Ishikawa (cell line): ENCODE measurements at regions not wholly inside any gene's neighbourhood (a gene's known extent, or its start where the extent isn't known, plus 50 kb on each side); places are given as distances from the start of the nearest gene placed in this dataset.

Source experiments
- CEBPB ChIP-seq: IDR thresholded peaks from 2 replicates; pipeline ENCODE4 v1.6.1; 2012
- CREB1 ChIP-seq: IDR thresholded peaks from 2 replicates; pipeline ENCODE4 v1.6.1; 2012; ENCODE audit warnings: low read depth
- EGR1 ChIP-seq: IDR thresholded peaks from 2 replicates; pipeline ENCODE4 v1.6.1; 2012
- EP300 ChIP-seq: IDR thresholded peaks from 2 replicates; pipeline ENCODE4 v1.6.1; 2012; ENCODE audit warnings: borderline replicate concordance
- FOXM1 ChIP-seq: IDR thresholded peaks from 2 replicates; pipeline ENCODE4 v1.6.1; 2012; ENCODE audit warnings: low read depth, borderline replicate concordance
- NFIC ChIP-seq: IDR thresholded peaks from 2 replicates; pipeline ENCODE4 v1.6.1; 2012
- RAD21 ChIP-seq: IDR thresholded peaks from 2 replicates; pipeline ENCODE4 v1.6.1; 2012; ENCODE audit warnings: low read depth
- TAF1 ChIP-seq: IDR thresholded peaks from 2 replicates; pipeline ENCODE4 v1.6.1; 2012; ENCODE audit warnings: low read depth, mild to moderate bottlenecking
- TCF12 ChIP-seq: IDR thresholded peaks from 2 replicates; pipeline ENCODE4 v1.6.1; 2012; ENCODE audit warnings: low read depth
- TEAD4 ChIP-seq: IDR thresholded peaks from 2 replicates; pipeline ENCODE4 v1.6.1; 2012
- YY1 ChIP-seq: IDR thresholded peaks from 2 replicates; pipeline ENCODE4 v1.6.1; 2012; ENCODE audit warnings: low read depth
- ZBTB7A ChIP-seq: IDR thresholded peaks from 2 replicates; pipeline ENCODE4 v1.6.1; 2012; ENCODE audit warnings: low read depth
- TF ChIP-seq, protein P1 (sequence below): IDR thresholded peaks from 2 replicates; pipeline ENCODE4 v1.6.1; 2012
- TF ChIP-seq, protein P2 (sequence below): IDR thresholded peaks from 2 replicates; pipeline ENCODE4 v1.6.1; 2012
- TF ChIP-seq, protein P3 (sequence below): IDR thresholded peaks from 2 replicates; pipeline ENCODE4 v1.6.1; 2012; ENCODE audit warnings: low read depth, mild to moderate bottlenecking

DNA sequence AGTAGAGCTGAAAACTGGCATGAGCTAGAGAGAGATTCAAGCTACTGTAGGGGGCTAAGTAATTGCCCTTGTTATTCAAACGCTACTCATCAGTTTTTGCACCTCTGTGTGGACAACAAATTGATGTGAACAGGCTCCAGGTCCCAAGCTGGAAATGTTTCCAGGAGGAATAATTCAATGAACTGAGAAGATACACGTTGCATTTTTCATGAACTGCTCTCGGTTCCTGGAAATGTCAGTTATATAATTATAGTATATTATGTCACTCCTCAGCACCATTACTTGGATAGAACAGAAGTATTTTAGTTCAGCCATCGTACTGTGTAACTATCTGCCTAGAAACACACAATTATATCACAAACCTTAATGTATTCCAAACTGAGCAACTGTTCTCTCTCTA is 65.9 kb upstream of the A1CF start:
- TF ChIP-seq, protein P1, sequence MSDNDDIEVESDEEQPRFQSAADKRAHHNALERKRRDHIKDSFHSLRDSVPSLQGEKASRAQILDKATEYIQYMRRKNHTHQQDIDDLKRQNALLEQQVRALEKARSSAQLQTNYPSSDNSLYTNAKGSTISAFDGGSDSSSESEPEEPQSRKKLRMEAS, result no peak
- TF ChIP-seq CREB1, result no peak
- TF ChIP-seq EGR1, result no peak
- no peak for TF ChIP-seq EP300
- TF ChIP-seq, protein P2, sequence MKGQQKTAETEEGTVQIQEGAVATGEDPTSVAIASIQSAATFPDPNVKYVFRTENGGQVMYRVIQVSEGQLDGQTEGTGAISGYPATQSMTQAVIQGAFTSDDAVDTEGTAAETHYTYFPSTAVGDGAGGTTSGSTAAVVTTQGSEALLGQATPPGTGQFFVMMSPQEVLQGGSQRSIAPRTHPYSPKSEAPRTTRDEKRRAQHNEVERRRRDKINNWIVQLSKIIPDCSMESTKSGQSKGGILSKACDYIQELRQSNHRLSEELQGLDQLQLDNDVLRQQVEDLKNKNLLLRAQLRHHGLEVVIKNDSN, result no peak
- no peak for TF ChIP-seq TAF1

DNA sequence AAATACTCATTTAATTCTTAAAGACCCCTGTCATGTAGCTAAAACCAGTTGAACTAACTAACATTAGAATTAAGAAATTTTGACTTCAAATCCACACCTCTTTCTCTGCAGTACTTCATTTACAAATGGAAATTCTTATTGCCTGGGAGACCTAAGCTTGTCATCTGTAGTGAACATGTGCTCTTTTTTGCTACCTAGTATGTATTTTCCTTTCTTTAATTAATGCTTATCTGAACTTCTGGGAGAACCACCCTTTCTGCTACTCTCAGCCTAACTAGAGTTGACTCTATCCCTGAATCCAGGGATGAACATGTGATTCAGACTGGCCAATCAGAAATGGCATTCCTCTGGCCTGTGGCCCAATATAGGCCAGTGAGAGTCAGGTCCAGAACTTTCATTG is 75.9 kb upstream of the A1CF start:
- TF ChIP-seq TEAD4 (no peak), FOXM1 (no peak), NFIC (no peak), CREB1 (no peak), YY1 (no peak), TAF1 (no peak), RAD21 (no peak), ZBTB7A (no peak)
- TF ChIP-seq, protein P1, result no peak

DNA sequence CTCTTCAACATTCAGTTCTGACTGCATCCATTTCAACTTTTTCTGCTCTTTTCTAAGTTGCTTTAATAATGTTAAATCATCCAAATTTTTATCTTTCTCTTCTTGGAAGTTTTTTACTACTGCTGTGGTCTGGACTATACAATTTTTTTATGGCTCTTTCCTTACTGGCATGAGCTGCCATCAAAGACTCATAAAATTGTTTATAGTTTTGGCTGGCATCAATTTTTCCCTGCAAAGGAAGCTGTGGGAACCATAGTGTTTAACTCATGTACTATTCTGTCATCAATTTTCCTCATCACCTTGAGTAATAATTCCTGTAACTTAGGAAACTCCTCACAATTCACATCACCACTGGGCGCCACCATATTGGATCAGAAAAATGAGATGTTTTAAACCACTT is 77.6 kb upstream of the A1CF start:
- TF ChIP-seq, protein P1, result no peak
- TF ChIP-seq, protein P2, result no peak
- TF ChIP-seq CREB1 (no peak), EGR1 (no peak), FOXM1 (no peak), RAD21 (no peak), YY1 (no peak)

DNA sequence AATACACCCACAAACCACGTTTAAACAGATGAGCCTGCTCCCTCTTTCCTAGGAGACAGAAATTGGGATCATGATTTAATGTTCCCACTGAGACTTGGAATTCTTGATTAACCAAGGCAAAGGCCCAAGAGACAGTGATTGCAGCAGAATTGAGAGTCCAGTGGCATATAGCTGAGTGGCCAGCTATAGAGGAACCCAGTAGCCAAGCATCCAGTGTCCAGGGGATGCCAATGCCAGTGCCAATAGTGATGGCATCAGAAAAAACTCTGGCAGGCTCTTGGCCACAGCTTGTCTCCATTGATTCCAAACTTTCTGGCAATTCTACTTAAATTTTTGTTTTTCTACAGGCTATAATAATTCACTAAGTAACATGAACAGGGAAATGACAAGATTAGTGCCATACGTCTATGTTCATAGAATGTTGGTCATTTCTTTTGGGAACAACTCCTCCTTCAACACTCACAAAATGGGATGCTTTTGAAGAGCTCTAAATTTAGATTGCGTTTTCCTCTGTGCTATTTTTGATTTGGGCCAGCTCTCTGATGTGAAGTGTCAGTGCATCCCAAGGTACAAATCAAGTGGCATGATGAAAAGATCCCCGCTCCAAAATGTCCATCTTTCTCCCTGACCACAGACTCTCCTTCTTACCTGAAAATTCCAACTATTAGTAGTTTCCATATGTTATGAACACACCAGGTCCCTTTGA is 83.1 kb upstream of the A1CF start:
- no peak for TF ChIP-seq TAF1
- TF ChIP-seq EP300, result no peak
- no peak for TF ChIP-seq FOXM1
- TF ChIP-seq YY1, result no peak
- TF ChIP-seq TCF12, result no peak
- TF ChIP-seq NFIC, result no peak
- TF ChIP-seq, protein P3, sequence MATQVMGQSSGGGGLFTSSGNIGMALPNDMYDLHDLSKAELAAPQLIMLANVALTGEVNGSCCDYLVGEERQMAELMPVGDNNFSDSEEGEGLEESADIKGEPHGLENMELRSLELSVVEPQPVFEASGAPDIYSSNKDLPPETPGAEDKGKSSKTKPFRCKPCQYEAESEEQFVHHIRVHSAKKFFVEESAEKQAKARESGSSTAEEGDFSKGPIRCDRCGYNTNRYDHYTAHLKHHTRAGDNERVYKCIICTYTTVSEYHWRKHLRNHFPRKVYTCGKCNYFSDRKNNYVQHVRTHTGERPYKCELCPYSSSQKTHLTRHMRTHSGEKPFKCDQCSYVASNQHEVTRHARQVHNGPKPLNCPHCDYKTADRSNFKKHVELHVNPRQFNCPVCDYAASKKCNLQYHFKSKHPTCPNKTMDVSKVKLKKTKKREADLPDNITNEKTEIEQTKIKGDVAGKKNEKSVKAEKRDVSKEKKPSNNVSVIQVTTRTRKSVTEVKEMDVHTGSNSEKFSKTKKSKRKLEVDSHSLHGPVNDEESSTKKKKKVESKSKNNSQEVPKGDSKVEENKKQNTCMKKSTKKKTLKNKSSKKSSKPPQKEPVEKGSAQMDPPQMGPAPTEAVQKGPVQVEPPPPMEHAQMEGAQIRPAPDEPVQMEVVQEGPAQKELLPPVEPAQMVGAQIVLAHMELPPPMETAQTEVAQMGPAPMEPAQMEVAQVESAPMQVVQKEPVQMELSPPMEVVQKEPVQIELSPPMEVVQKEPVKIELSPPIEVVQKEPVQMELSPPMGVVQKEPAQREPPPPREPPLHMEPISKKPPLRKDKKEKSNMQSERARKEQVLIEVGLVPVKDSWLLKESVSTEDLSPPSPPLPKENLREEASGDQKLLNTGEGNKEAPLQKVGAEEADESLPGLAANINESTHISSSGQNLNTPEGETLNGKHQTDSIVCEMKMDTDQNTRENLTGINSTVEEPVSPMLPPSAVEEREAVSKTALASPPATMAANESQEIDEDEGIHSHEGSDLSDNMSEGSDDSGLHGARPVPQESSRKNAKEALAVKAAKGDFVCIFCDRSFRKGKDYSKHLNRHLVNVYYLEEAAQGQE, result no peak
- no peak for TF ChIP-seq ZBTB7A
- TF ChIP-seq CEBPB, result no peak
- TF ChIP-seq RAD21, result no peak
- TF ChIP-seq, protein P1, result no peak
- TF ChIP-seq TEAD4, result no peak

DNA sequence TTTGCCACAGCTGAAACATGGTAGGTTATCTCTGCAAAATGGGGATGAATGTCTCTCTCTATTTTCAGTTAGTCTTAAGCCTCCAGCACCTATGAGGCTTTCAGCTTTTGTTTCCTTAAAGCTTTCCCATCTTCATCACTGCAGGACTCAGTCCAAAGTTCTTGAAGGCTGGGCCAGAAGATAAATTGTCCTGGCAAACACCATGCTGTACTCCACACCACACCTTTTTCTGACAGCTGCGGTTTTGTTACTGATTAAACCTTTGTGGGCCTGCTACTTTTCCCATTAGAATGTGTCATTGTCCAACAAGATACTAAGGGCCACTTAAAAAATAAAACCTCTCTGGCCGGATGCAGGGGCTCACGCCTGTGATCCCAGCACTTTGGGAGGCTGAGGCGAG is 87.2 kb upstream of the A1CF start:
- no peak for TF ChIP-seq FOXM1
- TF ChIP-seq TAF1, result no peak
- TF ChIP-seq NFIC, result no peak
- TF ChIP-seq YY1, result no peak
- no peak for TF ChIP-seq TEAD4
- no peak for TF ChIP-seq RAD21
- TF ChIP-seq, protein P1, result no peak
- TF ChIP-seq ZBTB7A, result no peak
- no peak for TF ChIP-seq EP300
- TF ChIP-seq, protein P2, result no peak
- no peak for TF ChIP-seq EGR1
- no peak for TF ChIP-seq CEBPB
- TF ChIP-seq, protein P3, result no peak
- TF ChIP-seq TCF12, result no peak
- TF ChIP-seq CREB1, result no peak
